OCI-LY3 (cell line): ENCODE measurements at regions not wholly inside any gene's neighbourhood (a gene's known extent, or its start where the extent isn't known, plus 50 kb on each side); places are given as distances from the start of the nearest gene placed in this dataset.

Source experiments
- H2AFZ ChIP-seq: fragments of 200-600, 300-600 bp; shearing (Covaris generic); 2 replicates; pipeline ENCODE4 v1.6.0; 2014; ENCODE audit warnings: antibody characterized with exemption, low read depth, low read length
- H3K27ac ChIP-seq: fragments of 200-600, 300-600 bp; sonication (generic); 2 replicates; pipeline ENCODE4 v1.5.1; 2014; ENCODE audit warnings: mild to moderate bottlenecking, low read length, moderate library complexity, mixed read lengths
- H3K27me3 ChIP-seq: fragments of 200-600, 300-600 bp; sonication (generic); 2 replicates; pipeline ENCODE4 v1.6.1; 2014; ENCODE audit warnings: low read depth, low read length, mixed read lengths
- H3K36me3 ChIP-seq: fragments of 200-600, 300-600 bp; sonication (generic); replicated peaks from 2 replicates; pipeline ENCODE3; 2014; ENCODE audit warnings: low read depth, low read length, mixed read lengths
- H3K4me1 ChIP-seq: fragments of 300-600, 200-600 bp; sonication (generic); 2 replicates; pipeline ENCODE4 v1.6.1; 2014; ENCODE audit warnings: low read length, mixed read lengths
- H3K4me2 ChIP-seq: fragments of 200-600, 300-600 bp; sonication (generic); 2 replicates; pipeline ENCODE4 v1.6.1; 2014; ENCODE audit warnings: low read length, mixed read lengths
- H3K4me3 ChIP-seq: fragments of 300-600, 200-600 bp; sonication (generic); 2 replicates; pipeline ENCODE4 v1.5.1; 2014; ENCODE audit warnings: antibody characterized with exemption, mild to moderate bottlenecking, low read length, moderate library complexity
- H3K79me2 ChIP-seq: fragments of 300-600, 200-600 bp; shearing (Covaris generic); 2 replicates; pipeline ENCODE4 v1.6.1; 2014; ENCODE audit warnings: mild to moderate bottlenecking, low read length, mixed read lengths
- H3K9ac ChIP-seq: fragments of 300-600, 200-600 bp; shearing (Covaris generic); 2 replicates; pipeline ENCODE4 v1.6.0; 2014; ENCODE audit warnings: mild to moderate bottlenecking, low read length, moderate library complexity
- H3K9me3 ChIP-seq: fragments of 200-600, 300-600 bp; shearing (Covaris generic); 2 replicates; pipeline ENCODE4 v1.6.1; 2014; ENCODE audit warnings: low read length, mixed read lengths; ENCODE audit not compliant: insufficient read depth
- H4K20me1 ChIP-seq: fragments of 200-600, 300-600 bp; sonication (generic); 2 replicates; pipeline ENCODE4 v1.6.1; 2016; ENCODE audit warnings: low read length, mixed read lengths; ENCODE audit not compliant: insufficient read depth
- EZH2phosphoT487 ChIP-seq: fragments of 200-600 bp; shearing (Covaris generic); IDR thresholded peaks from 2 replicates; pipeline ENCODE4 v1.6.1; 2018; ENCODE audit warnings: antibody characterized with exemption, mixed run types, low read depth
- TF ChIP-seq, protein P1 (sequence below): fragments of 200-600, 300-600 bp; sonication (generic); IDR thresholded peaks from 2 replicates; pipeline ENCODE4 v1.5.1; 2014; ENCODE audit warnings: antibody characterized with exemption, low read length, low read depth

DNA sequence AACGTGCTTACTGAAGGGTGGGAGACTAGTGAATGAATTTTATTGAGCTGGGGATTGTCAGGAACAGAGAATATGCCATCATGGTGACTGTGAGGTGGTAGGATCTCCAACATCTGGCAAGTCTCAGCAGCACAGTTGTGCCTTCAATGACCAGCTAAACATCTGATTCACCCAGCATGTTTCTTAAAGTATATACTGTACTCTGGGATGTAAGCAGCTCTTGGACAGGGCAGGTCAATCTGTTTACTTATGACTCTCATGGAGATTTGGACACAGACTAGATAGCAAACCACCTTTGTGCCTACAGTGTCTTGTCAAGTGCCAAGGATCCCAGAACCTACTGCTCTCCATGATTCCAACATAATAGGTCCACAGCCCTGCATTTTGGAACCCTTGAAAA is 801.0 kb upstream of the CITED2 start:
- no peak for TF ChIP-seq EZH2phosphoT487
- TF ChIP-seq, protein P1, sequence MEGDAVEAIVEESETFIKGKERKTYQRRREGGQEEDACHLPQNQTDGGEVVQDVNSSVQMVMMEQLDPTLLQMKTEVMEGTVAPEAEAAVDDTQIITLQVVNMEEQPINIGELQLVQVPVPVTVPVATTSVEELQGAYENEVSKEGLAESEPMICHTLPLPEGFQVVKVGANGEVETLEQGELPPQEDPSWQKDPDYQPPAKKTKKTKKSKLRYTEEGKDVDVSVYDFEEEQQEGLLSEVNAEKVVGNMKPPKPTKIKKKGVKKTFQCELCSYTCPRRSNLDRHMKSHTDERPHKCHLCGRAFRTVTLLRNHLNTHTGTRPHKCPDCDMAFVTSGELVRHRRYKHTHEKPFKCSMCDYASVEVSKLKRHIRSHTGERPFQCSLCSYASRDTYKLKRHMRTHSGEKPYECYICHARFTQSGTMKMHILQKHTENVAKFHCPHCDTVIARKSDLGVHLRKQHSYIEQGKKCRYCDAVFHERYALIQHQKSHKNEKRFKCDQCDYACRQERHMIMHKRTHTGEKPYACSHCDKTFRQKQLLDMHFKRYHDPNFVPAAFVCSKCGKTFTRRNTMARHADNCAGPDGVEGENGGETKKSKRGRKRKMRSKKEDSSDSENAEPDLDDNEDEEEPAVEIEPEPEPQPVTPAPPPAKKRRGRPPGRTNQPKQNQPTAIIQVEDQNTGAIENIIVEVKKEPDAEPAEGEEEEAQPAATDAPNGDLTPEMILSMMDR, result no peak
- Histone ChIP-seq H3K9ac (no peak overlapping the region), H3K4me1 (peaks cover 8% of the 10 kb centered on the region), H3K36me3 (no peaks in the 10 kb centered on the region), H3K27ac (no peak overlapping the region), H3K27me3 (no peaks in the 10 kb centered on the region), H4K20me1 (no peaks in the 10 kb centered on the region), H3K79me2 (no peaks in the 10 kb centered on the region), H3K9me3 (no peaks in the 10 kb centered on the region), H3K4me2 (no peak overlapping the region), H2AFZ (no peak overlapping the region), H3K4me3 (no peak overlapping the region)

DNA sequence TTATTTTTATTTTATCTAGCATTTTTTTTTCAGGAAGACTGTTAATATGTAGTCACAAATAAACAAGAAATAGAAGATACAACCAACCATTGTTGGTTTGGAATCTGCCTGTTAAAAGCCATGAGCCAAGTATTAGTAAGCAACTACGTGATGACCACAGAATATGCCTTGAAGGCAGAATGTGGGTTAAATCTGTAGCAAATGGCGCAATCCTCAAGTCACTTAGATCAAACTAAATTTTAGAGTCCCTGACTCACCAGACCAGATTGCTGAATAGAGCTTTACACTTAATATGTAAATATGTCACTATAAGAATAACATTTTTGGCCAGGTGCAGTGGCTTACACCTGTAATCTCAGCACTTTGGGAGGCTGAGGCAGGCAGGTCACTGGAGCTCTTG is 800.1 kb upstream of the CITED2 start:
- Histone ChIP-seq H3K4me2 (no peak overlapping the region), H2AFZ (no peak overlapping the region)
- TF ChIP-seq, protein P1, result no peak
- no peak for TF ChIP-seq EZH2phosphoT487

DNA sequence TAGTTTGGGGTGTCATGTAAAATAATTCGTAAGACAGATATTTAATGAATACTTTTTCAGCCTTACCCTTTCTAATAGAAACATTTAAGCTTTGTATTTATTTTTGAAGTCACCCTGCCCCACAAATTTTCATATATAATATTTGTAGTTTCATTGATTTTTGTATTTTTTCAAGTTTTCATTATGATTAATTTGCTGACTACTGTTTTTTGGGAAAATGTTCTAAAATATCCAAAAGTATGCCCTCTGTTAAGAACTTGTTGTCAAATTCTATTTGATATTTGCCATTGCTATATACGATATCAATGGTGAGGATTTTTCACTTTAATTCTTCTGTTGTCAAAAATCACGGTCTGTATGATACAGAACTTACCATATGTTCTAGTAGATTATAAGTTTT is 793.9 kb upstream of the CITED2 start:
- Histone ChIP-seq H3K4me1 (no peaks in the 10 kb centered on the region), H3K36me3 (no peaks in the 10 kb centered on the region), H3K9ac (no peak overlapping the region), H3K9me3 (no peaks in the 10 kb centered on the region), H3K4me3 (no peak overlapping the region), H3K79me2 (no peaks in the 10 kb centered on the region), H3K27me3 (no peaks in the 10 kb centered on the region), H2AFZ (no peak overlapping the region), H3K4me2 (no peak overlapping the region), H3K27ac (no peak overlapping the region), H4K20me1 (no peaks in the 10 kb centered on the region)
- no peak for TF ChIP-seq EZH2phosphoT487
- TF ChIP-seq, protein P1, result no peak

More for the DNA sequence above, 800.1 kb upstream of the CITED2 start:
- no peak overlapping the region for H3K4me3 ChIP-seq
- no peaks in the 10 kb centered on the region for H3K36me3 ChIP-seq
- H3K79me2 ChIP-seq, result no peaks in the 10 kb centered on the region
- H3K27me3 ChIP-seq, result no peaks in the 10 kb centered on the region
- H3K9me3 ChIP-seq, result no peaks in the 10 kb centered on the region
- H3K27ac ChIP-seq, result no peak overlapping the region
- no peaks in the 10 kb centered on the region for H3K4me1 ChIP-seq
- no peak overlapping the region for H3K9ac ChIP-seq
- no peaks in the 10 kb centered on the region for H4K20me1 ChIP-seq

DNA sequence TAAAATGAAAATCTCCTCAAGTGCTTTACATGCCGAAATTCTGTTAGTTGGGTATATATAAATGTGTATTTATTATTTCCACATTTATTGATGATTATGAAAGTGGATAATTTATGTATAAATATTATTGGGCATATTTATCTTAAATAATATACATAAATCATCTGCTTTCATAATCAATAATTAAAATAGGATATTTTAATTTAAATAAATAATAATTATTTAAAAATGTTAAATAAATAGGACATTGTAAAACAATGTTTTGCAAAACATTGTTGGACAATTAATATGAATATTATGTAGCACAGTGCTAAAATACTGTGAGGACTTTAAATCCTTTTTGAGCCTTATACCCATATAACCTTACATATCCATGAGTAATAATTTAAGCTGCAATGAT is 786.5 kb upstream of the CITED2 start:
- no peak overlapping the region for H3K4me3 ChIP-seq
- H3K4me2 ChIP-seq, result no peak overlapping the region
- TF ChIP-seq, protein P1, result no peak
- no peak for TF ChIP-seq EZH2phosphoT487
- no peaks in the 10 kb centered on the region for H4K20me1 ChIP-seq
- H3K27ac ChIP-seq, result no peak overlapping the region
- no peaks in the 10 kb centered on the region for H3K27me3 ChIP-seq
- no peaks in the 10 kb centered on the region for H3K9me3 ChIP-seq
- H3K4me1 ChIP-seq, result no peaks in the 10 kb centered on the region
- H3K9ac ChIP-seq, result no peak overlapping the region
- no peaks in the 10 kb centered on the region for H3K79me2 ChIP-seq
- H2AFZ ChIP-seq, result no peak overlapping the region
- no peaks in the 10 kb centered on the region for H3K36me3 ChIP-seq
